ENCODE measurements at regions not wholly inside any gene's neighbourhood (a gene's known extent, or its start where the extent isn't known, plus 50 kb on each side); places are given as distances from the start of the nearest gene placed in this dataset.

GRCh38 chr13:48181482-48182145, 51.4 kb upstream of the ITM2B start:
- DNase-seq, result no peak
- no peaks in the 10 kb centered on the region for H3K4me1 Mint-ChIP-seq (ENCODE audit: low read depth)
- H3K27ac Mint-ChIP-seq, result no peak overlapping the region
- no peak overlapping the region for H3K4me3 Mint-ChIP-seq
- TF ChIP-seq CTCF (IDR thresholded peaks at IDR 0.05), result no peak
- H3K36me3 Mint-ChIP-seq (ENCODE audit: low read depth), result no peaks in the 10 kb centered on the region
- H3K9me3 Mint-ChIP-seq, result no peaks in the 10 kb centered on the region
- H3K27me3 Mint-ChIP-seq (ENCODE audit: insufficient read depth), result peaks cover 10% of the 10 kb centered on the region

GRCh38 chr13:48178126-48178525, 54.9 kb upstream of the ITM2B start:
- peaks cover 12% of the 10 kb centered on the region for H3K27me3 Mint-ChIP-seq (ENCODE audit: insufficient read depth)
- H3K36me3 Mint-ChIP-seq (ENCODE audit: low read depth), result no peaks in the 10 kb centered on the region; the same call in 1 of the 2 replicates
- H3K27ac Mint-ChIP-seq, result no peak overlapping the region
- no peaks in the 10 kb centered on the region for H3K9me3 Mint-ChIP-seq
- DNase-seq, result no peak
- H3K4me1 Mint-ChIP-seq (ENCODE audit: low read depth), result no peaks in the 10 kb centered on the region
- no peak overlapping the region for H3K4me3 Mint-ChIP-seq
- TF ChIP-seq CTCF (IDR thresholded peaks at IDR 0.05), result no peak

GRCh38 chr13:48176781-48177180, 56.2 kb upstream of the ITM2B start:
- TF ChIP-seq CTCF (IDR thresholded peaks at IDR 0.05), result no peak
- Mint-ChIP-seq H3K4me3 (no peak overlapping the region), H3K27me3 (ENCODE audit: insufficient read depth) (peaks cover 12% of the 10 kb centered on the region), H3K27ac (no peak overlapping the region), H3K36me3 (ENCODE audit: low read depth) (no peaks in the 10 kb centered on the region; the same call in 1 of the 2 replicates), H3K9me3 (no peaks in the 10 kb centered on the region), H3K4me1 (ENCODE audit: low read depth) (no peaks in the 10 kb centered on the region)
- DNase-seq, result no peak

GRCh38 chr13:48175185-48175584, 57.8 kb upstream of the ITM2B start:
- DNase-seq, result no peak
- no peak overlapping the region for H3K27ac Mint-ChIP-seq
- H3K4me3 Mint-ChIP-seq, result no peak overlapping the region
- H3K36me3 Mint-ChIP-seq (ENCODE audit: low read depth), result no peaks in the 10 kb centered on the region; the same call in 1 of the 2 replicates
- no peaks in the 10 kb centered on the region for H3K4me1 Mint-ChIP-seq (ENCODE audit: low read depth)
- H3K9me3 Mint-ChIP-seq, result no peaks in the 10 kb centered on the region
- TF ChIP-seq CTCF (IDR thresholded peaks at IDR 0.05), result no peak
- peaks cover 12% of the 10 kb centered on the region for H3K27me3 Mint-ChIP-seq (ENCODE audit: insufficient read depth)

GRCh38 chr13:48167866-48168265, 65.1 kb upstream of the ITM2B start:
- Mint-ChIP-seq H3K27me3 (ENCODE audit: insufficient read depth) (peaks cover 9% of the 10 kb centered on the region), H3K4me1 (ENCODE audit: low read depth) (no peaks in the 10 kb centered on the region), H3K36me3 (ENCODE audit: low read depth) (no peaks in the 10 kb centered on the region), H3K4me3 (no peak overlapping the region), H3K9me3 (no peaks in the 10 kb centered on the region), H3K27ac (no peak overlapping the region)
- no peak for TF ChIP-seq CTCF (IDR thresholded peaks at IDR 0.05)
- no peak for DNase-seq
